Osteoblast (primary cell): ENCODE measurements at regions not wholly inside any gene's neighbourhood (a gene's known extent, or its start where the extent isn't known, plus 50 kb on each side); places are given as distances from the start of the nearest gene placed in this dataset.

Experiments used
- DNase-seq: peaks from one replicate; pipeline ENCODE4 v3.0.0; 2011; ENCODE audit warnings: low spot score, mixed read lengths; ENCODE audit not compliant: insufficient read length; ENCODE audit errors: missing footprints
- H2AFZ ChIP-seq: 2 replicates; pipeline ENCODE4 v1.6.0; 2011; ENCODE audit warnings: mild to moderate bottlenecking, low read length
- H3K27ac ChIP-seq: 2 replicates; pipeline ENCODE4 v1.5.1; 2011; ENCODE audit warnings: mild to moderate bottlenecking, low read depth, low read length, moderate library complexity
- H3K27me3 ChIP-seq: 2 replicates; pipeline ENCODE4 v1.6.0; 2012; ENCODE audit warnings: mild to moderate bottlenecking, control low read depth, inconsistent platforms, low read length, moderate library complexity; ENCODE audit not compliant: insufficient read depth
- H3K36me3 ChIP-seq: 2 replicates; pipeline ENCODE4 v1.5.1; 2011; ENCODE audit warnings: mild to moderate bottlenecking, low read length, control low read depth, moderate library complexity; ENCODE audit not compliant: insufficient read depth
- H3K4me1 ChIP-seq: 2 replicates; pipeline ENCODE4 v1.5.1; 2011; ENCODE audit warnings: mild to moderate bottlenecking, low read length, control low read depth, moderate library complexity; ENCODE audit not compliant: insufficient read depth
- H3K4me2 ChIP-seq: 2 replicates; pipeline ENCODE4 v1.6.0; 2011; ENCODE audit warnings: mild to moderate bottlenecking, low read length; ENCODE audit not compliant: insufficient read depth
- H3K4me3 ChIP-seq: fragments of 200-600 bp; sonication (generic); 3 replicates; pipeline ENCODE4 v1.5.1; 2012; ENCODE audit warnings: mild to moderate bottlenecking, low read length, inconsistent platforms; ENCODE audit not compliant: insufficient read depth
- H3K79me2 ChIP-seq: 2 replicates; pipeline ENCODE4 v1.6.0; 2012; ENCODE audit warnings: mild to moderate bottlenecking, low read length, control low read depth, inconsistent platforms; ENCODE audit not compliant: insufficient read depth
- H3K9me3 ChIP-seq: 2 replicates; pipeline ENCODE4 v1.5.1; 2011; ENCODE audit warnings: low read depth, low read length, control low read depth
- H4K20me1 ChIP-seq: 2 replicates; pipeline ENCODE4 v1.6.0; 2012; ENCODE audit warnings: mild to moderate bottlenecking, low read length, control low read depth; ENCODE audit not compliant: insufficient read depth
- CTCF ChIP-seq: IDR thresholded peaks from 2 replicates; pipeline ENCODE4 v1.5.1; 2011; ENCODE audit warnings: mild to moderate bottlenecking, low read depth, low read length, moderate library complexity; ENCODE audit errors: extremely low read depth

DNA sequence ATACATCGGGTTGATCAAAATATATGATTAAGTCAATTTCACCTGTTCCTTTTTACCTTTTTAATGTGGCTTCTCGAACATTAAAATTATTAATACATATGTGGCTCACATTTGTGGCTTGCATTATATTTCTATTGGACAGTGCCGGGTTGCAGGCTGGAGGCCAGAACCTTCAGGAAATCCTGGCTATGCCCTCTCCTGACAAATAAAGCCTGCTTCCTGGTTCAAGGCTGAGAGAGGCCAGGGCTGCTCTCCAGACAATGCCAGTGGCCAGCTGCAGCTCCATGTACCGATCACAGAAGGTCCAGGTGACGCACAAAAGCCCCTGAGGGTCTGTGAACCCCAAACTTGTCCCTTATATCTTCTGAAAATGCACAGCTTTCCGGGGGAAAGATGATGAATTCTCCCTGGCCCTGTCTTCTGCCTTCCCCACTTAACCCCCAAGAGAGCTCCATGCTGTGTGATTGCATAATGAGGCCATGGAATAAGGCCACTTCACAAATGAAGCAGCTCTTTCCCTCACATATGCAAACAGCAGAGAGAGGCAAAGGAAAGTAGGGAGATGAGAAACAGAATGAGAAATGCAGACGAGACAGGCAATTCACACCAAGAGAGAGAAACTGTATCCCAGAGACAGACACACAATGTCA lies 241.2 kb downstream of the BCOR start:
- peaks cover 7% of the 10 kb centered on the region for H3K27me3 ChIP-seq
- H3K27ac ChIP-seq: no peak overlapping the region
- H3K4me3 ChIP-seq: no peak overlapping the region
- no peaks in the 10 kb centered on the region for H3K79me2 ChIP-seq
- no peak overlapping the region for H3K4me2 ChIP-seq
- no peaks in the 10 kb centered on the region for H3K36me3 ChIP-seq
- H3K9me3 ChIP-seq: no peaks in the 10 kb centered on the region
- no peaks in the 10 kb centered on the region for H4K20me1 ChIP-seq
- TF ChIP-seq CTCF: no peak
- DNase-seq: no peak
- no peak overlapping the region for H2AFZ ChIP-seq
- H3K4me1 ChIP-seq: peaks cover 15% of the 10 kb centered on the region

DNA sequence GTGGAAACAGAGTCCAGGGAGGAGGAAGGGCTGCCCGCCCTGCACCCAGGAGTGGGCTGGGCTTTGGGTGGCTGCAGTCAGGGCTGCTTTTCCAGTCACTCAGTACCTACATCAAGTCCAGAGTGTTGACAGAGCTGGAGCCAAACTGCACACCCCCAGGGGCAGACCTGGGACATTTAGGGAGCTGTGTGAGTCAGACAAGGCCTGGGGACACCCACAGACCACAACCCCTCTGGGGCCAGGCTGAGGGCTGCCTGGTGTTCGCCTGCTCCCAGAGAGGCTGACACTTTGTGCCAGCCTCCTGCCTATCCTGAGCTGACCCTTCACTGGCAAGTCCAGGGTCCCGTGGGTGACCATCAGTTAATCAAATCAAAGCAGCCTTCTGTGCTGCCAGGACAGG lies 240.0 kb downstream of the BCOR start:
- no peak for TF ChIP-seq CTCF
- H3K4me2 ChIP-seq: no peak overlapping the region
- H3K4me1 ChIP-seq: peaks cover 15% of the 10 kb centered on the region
- no peaks in the 10 kb centered on the region for H3K79me2 ChIP-seq
- no peak overlapping the region for H2AFZ ChIP-seq
- DNase-seq: no peak
- H4K20me1 ChIP-seq: no peaks in the 10 kb centered on the region
- no peak overlapping the region for H3K4me3 ChIP-seq
- H3K27me3 ChIP-seq: peaks cover 12% of the 10 kb centered on the region
- H3K9me3 ChIP-seq: no peaks in the 10 kb centered on the region
- no peaks in the 10 kb centered on the region for H3K36me3 ChIP-seq
- no peak overlapping the region for H3K27ac ChIP-seq

DNA sequence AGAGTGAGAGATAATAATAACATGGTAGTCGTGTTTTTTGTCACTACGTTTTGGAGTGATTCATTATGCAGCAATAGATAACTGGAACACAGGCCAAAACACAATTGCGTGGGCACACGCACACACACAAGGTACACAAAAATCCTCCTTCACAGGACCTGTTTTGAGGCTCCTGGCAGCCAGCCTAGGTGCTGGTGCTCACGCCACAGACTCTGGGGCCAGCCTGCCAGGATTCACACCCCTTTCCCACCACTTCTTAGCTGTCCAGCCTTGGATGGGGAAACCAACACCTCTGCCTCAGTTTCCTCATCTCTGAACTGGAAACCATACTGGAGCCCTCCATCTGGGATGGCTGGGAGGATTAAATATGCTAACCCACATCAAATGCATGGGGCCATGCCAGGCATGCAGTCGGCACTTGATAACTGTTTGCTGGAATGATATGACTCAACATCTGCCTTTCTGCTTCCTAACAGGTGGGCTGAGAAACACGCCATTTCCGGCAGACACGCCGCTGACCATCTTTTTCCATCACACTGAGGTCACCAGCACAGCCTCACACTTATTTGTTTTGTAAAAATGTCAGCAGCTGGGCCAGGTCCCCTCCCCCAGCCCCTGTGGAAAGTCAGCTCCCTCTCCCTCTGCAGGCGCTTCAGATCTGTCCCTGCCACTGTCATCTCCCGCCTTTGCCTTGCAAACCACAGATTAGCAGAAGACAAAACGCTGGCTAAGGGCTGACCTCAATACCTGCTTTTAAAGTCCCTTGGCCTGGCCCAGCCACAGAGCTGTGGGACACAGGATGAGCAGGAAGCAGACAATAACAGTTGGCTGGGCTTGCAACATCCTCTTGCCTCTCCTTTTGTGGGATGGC lies 237.5 kb downstream of the BCOR start:
- TF ChIP-seq CTCF: no peak
- no peak for DNase-seq
- H3K4me2 ChIP-seq: no peak overlapping the region

DNA sequence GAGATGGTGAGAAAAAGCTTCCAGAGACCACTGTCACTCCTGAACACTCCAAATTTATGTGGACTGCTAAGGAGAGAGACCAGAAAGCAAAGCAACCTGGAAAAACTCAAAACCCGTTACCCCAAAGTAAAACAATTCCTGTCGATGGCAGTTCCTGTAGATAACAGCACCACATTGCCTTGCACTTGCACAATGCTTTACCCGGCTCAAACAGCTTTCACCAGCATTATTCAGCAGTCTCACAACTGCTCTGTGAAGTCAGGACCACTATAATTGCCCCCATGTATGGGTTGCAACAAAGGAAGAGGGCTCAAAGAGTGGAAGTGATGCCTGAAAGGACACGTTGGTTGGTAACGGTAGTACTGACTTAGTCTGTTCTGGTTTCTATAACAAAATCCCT lies 234.8 kb downstream of the BCOR start:
- no peak for TF ChIP-seq CTCF
- H3K4me3 ChIP-seq: no peak overlapping the region
- H3K27me3 ChIP-seq: peaks cover 12% of the 10 kb centered on the region

More for the DNA sequence above, 237.5 kb downstream of the BCOR start:
- Histone ChIP-seq H3K27me3 (peaks cover 12% of the 10 kb centered on the region), H3K4me1 (peaks cover 15% of the 10 kb centered on the region), H3K27ac (peak overlapping the region; percentile 63), H2AFZ (no peak overlapping the region), H3K79me2 (no peaks in the 10 kb centered on the region), H4K20me1 (no peaks in the 10 kb centered on the region), H3K4me3 (no peak overlapping the region), H3K9me3 (no peaks in the 10 kb centered on the region), H3K36me3 (no peaks in the 10 kb centered on the region)

More for the DNA sequence above, 234.8 kb downstream of the BCOR start:
- Histone ChIP-seq H3K9me3 (no peaks in the 10 kb centered on the region), H2AFZ (no peak overlapping the region), H3K4me2 (no peak overlapping the region), H3K79me2 (no peaks in the 10 kb centered on the region), H3K4me1 (peaks cover 9% of the 10 kb centered on the region), H4K20me1 (no peaks in the 10 kb centered on the region), H3K36me3 (no peaks in the 10 kb centered on the region), H3K27ac (no peak overlapping the region)
- DNase-seq: no peak
